ENCODE measurements at regions not wholly inside any gene's neighbourhood (a gene's known extent, or its start where the extent isn't known, plus 50 kb on each side); places are given as distances from the start of the nearest gene placed in this dataset.

- TF ChIP-seq CTCF (IDR thresholded peaks at IDR 0.05): no peak
- no peak for TF ChIP-seq POLR2A (IDR thresholded peaks at IDR 0.05)
Measured at GRCh38 chr3:87390821-87391220, 114.4 kb upstream of the POU1F1 start.

Data from body of pancreas (tissue), 4 donors.